DMS 273 (cell line): ENCODE measurements at regions not wholly inside any gene's neighbourhood (a gene's known extent, or its start where the extent isn't known, plus 50 kb on each side); places are given as distances from the start of the nearest gene placed in this dataset.
"Not testable (repeated sequence)": the region's sequence is repeated elsewhere in the genome, so short reads cannot be mapped to it uniquely, and the experiment has no call there.

Source experiments
- DNase-seq: peaks from one replicate; lab custom pipeline; 2025; ENCODE audit not compliant: unreplicated experiment; lab: John Stamatoyannopoulos, UW

GRCh38 chr1:184889166-184889565 lies 85.1 kb downstream of the NIBAN1 start:
- DNase-seq, result peak; percentile 30

- no peak for DNase-seq
Observed at GRCh38 chr1:184888505-184888904, 85.8 kb downstream of the NIBAN1 start.

- no peak for DNase-seq
Observed at GRCh38 chr1:184882957-184883815, 91.1 kb downstream of the NIBAN1 start.

GRCh38 chr1:184881941-184882913 lies 92.1 kb downstream of the NIBAN1 start:
- DNase-seq, result no peak

GRCh38 chr1:184879876-184880557 lies 94.3 kb downstream of the NIBAN1 start:
- DNase-seq, result no peak

GRCh38 chr1:184878602-184879001 lies 95.7 kb downstream of the NIBAN1 start:
- no peak for DNase-seq

GRCh38 chr1:184878002-184878401 lies 96.3 kb downstream of the NIBAN1 start:
- no peak for DNase-seq

- not testable (repeated sequence) for DNase-seq
Observed at GRCh38 chr1:184876015-184876414, 98.3 kb downstream of the NIBAN1 start.

- DNase-seq, result no peak
Observed at GRCh38 chr1:184875218-184875617, 99.1 kb downstream of the NIBAN1 start.

- no peak for DNase-seq
Observed at GRCh38 chr1:184870319-184870718, 104.0 kb downstream of the NIBAN1 start.

- DNase-seq, result no peak
Observed at GRCh38 chr1:184867866-184868689, 106.2 kb downstream of the NIBAN1 start.

GRCh38 chr1:184866991-184867788 lies 107.1 kb downstream of the NIBAN1 start:
- no peak for DNase-seq

GRCh38 chr1:184866586-184866985 lies 107.7 kb downstream of the NIBAN1 start:
- DNase-seq, result no peak

- no peak for DNase-seq
Observed at GRCh38 chr1:184865831-184866230, 108.5 kb downstream of the NIBAN1 start.

- no peak for DNase-seq
Observed at GRCh38 chr1:184861755-184862336, 107.2 kb upstream of the EDEM3 start.

GRCh38 chr1:184860985-184861754 lies 106.5 kb upstream of the EDEM3 start:
- DNase-seq, result peak; percentile 93

- DNase-seq, result peak; percentile 41
Observed at GRCh38 chr1:184860535-184860934, 105.9 kb upstream of the EDEM3 start.

- no peak for DNase-seq
Observed at GRCh38 chr1:184859381-184860105, 104.9 kb upstream of the EDEM3 start.
